Fibroblast of pulmonary artery (primary cell): ENCODE measurements at regions not wholly inside any gene's neighbourhood (a gene's known extent, or its start where the extent isn't known, plus 50 kb on each side); places are given as distances from the start of the nearest gene placed in this dataset.

Source experiments
- DNase-seq: peaks from one replicate; pipeline ENCODE4 v3.0.0-alpha.2; 2010; ENCODE audit warnings: low read depth
- H3K4me3 ChIP-seq: replicated peaks from 2 replicates; pipeline ENCODE4 v1.5.1; 2011; ENCODE audit warnings: low read depth, mild to moderate bottlenecking, control low read depth, low read length, moderate library complexity
- TF ChIP-seq, protein P1 (sequence below): IDR thresholded peaks from 2 replicates; pipeline ENCODE4 v1.5.1; 2011; ENCODE audit warnings: mild to moderate bottlenecking, control low read depth, low read length, inconsistent platforms; ENCODE audit errors: missing control alignments

- no peak overlapping the region for H3K4me3 ChIP-seq
- DNase-seq = no peak
- TF ChIP-seq, protein P1, sequence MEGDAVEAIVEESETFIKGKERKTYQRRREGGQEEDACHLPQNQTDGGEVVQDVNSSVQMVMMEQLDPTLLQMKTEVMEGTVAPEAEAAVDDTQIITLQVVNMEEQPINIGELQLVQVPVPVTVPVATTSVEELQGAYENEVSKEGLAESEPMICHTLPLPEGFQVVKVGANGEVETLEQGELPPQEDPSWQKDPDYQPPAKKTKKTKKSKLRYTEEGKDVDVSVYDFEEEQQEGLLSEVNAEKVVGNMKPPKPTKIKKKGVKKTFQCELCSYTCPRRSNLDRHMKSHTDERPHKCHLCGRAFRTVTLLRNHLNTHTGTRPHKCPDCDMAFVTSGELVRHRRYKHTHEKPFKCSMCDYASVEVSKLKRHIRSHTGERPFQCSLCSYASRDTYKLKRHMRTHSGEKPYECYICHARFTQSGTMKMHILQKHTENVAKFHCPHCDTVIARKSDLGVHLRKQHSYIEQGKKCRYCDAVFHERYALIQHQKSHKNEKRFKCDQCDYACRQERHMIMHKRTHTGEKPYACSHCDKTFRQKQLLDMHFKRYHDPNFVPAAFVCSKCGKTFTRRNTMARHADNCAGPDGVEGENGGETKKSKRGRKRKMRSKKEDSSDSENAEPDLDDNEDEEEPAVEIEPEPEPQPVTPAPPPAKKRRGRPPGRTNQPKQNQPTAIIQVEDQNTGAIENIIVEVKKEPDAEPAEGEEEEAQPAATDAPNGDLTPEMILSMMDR = no peak
Measured at GRCh38 chr4:116531026-116531425, 554.4 kb downstream of the TRAM1L1 start.

DNA sequence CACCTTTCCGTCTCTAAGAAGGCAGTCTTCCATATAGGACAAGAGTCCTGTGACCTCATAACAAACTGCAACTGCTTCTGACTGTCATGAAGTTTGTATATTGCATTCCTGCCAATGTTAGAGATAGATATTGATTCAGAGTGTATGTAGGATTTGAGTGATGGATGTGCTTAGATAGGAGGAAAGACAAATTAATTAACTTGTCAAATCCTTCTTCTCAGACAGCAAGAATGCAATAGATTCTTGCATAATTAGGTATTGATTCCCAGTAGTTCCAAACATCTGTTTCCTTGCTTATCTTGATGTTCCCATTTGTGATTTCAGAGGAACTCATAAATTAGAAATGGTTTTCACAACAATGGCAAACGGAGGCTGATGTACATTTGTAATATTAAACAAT, 555.3 kb downstream of the TRAM1L1 start:
- no peak overlapping the region for H3K4me3 ChIP-seq
- TF ChIP-seq, protein P1 = no peak
- DNase-seq = no peak

- no peak overlapping the region for H3K4me3 ChIP-seq
- no peak for DNase-seq
- TF ChIP-seq, protein P1 = no peak
Measured at GRCh38 chr4:116529129-116529528, 556.2 kb downstream of the TRAM1L1 start.

DNA sequence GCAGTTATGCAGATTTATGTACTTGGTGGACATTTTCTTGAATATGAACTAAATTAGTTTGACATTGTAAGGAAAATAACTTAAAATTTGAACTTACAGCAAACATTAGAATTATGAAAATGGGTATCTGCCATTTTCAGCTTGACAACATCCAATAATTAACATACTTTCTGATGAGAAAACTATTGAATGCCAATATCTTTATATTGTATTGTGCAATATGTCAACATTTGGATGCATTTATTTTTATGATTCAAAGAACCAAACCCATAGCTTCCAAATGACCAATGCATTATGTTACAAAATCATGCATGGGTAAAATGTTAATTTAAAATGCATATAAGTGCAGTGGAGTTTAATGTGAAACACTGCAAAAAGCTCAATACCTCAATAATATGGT, 562.5 kb downstream of the TRAM1L1 start:
- TF ChIP-seq, protein P1 = no peak
- no peak for DNase-seq
- no peak overlapping the region for H3K4me3 ChIP-seq

DNA sequence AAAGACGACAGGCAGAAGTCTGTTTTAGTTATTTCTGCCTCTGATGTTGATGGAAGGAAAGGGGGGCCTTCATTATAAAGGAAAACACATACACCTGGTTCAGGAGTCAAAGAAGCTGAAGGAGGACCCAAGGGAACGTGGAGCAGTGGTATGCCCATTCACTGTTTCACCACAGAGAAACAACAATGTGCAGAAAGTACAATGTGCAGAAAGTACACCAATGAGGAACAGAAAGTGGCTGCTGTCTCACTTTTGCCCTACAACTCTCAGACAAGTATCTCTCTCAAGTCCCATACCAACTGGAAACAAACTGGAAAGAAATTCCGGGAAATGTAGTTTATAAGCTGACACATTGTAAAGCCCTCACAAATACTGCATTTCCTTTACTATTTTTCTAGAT, 564.5 kb downstream of the TRAM1L1 start:
- no peak for DNase-seq
- TF ChIP-seq, protein P1 = no peak
- no peak overlapping the region for H3K4me3 ChIP-seq

DNA sequence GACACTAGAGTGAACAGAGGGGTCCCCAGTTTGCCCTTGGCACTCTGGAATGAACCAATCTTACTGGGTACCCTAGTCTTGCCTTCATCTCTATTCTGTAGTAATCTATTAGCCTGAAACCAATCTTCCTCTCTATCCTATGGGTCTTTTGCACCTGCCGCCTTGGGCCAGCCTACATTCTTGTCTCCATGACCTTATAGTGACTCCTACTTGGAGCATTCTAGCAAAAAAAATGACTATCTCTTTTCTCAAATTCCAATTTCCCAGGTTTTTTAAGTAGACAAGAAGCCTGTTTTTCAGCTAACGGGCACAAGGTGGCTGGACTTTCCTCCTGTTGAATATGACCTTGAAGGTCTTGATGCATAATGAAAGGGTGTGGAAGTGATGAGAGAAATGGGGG, 568.7 kb downstream of the TRAM1L1 start:
- TF ChIP-seq, protein P1 = no peak
- DNase-seq = no peak
- no peak overlapping the region for H3K4me3 ChIP-seq

GRCh38 chr4:116515959-116516358, 569.4 kb downstream of the TRAM1L1 start:
- H3K4me3 ChIP-seq = no peak overlapping the region
- TF ChIP-seq, protein P1 = no peak
- no peak for DNase-seq
